SK-N-SH (cell line): ENCODE measurements at regions not wholly inside any gene's neighbourhood (a gene's known extent, or its start where the extent isn't known, plus 50 kb on each side); places are given as distances from the start of the nearest gene placed in this dataset.

ENCODE experiments used
- CTCF ChIA-PET: fragments of 300-600, 350-600 bp; formaldehyde crosslinking; extraction: SDS; loops from one replicate; lab custom pipeline; 2021; lab: Yijun Ruan, JAX
- POLR2A ChIA-PET: fragments of 350-600 bp; sonication (Branson Sonifier 250); formaldehyde crosslinking; extraction: SDS; loops from one replicate; lab custom pipeline; 2020; ENCODE audit warnings: antibody characterized with exemption, inconsistent platforms; lab: Yijun Ruan, JAX
- DNase-seq: peaks from one replicate; pipeline ENCODE4 v3.0.0; 2012
- H2AFZ ChIP-seq: fragments of 200-600 bp; sonication (generic); 2 replicates; pipeline ENCODE4 v1.8.1; 2016; ENCODE audit warnings: antibody characterized with exemption, mild to moderate bottlenecking, low read depth
- H3F3A ChIP-seq: fragments of 200-600 bp; sonication (generic); replicated peaks from 2 replicates; pipeline ENCODE3; 2016; ENCODE audit warnings: antibody characterized with exemption, mild to moderate bottlenecking; ENCODE audit not compliant: insufficient read depth
- H3K27ac ChIP-seq, 2 experiments: fragments of 200-500 bp in 1 of 2; fragments of 200-600 bp in 1 of 2; sonication (Bioruptor generic) in 1 of 2; sonication (generic), shearing (Covaris generic) in 1 of 2; 2 replicates each; pipeline versions ENCODE4 v1.5.1 to v1.6.1; 2014 to 2016; ENCODE audit warnings: low read depth in 2 of 2, inconsistent platforms in 1 of 2, low read length in 1 of 2, mild to moderate bottlenecking in 1 of 2, mixed read lengths in 1 of 2
- H3K27me3 ChIP-seq: fragments of 200-600 bp; sonication (generic), shearing (Covaris generic); 2 replicates; pipeline ENCODE4 v1.6.1; 2016; ENCODE audit warnings: mixed run types; ENCODE audit not compliant: insufficient read depth
- H3K36me3 ChIP-seq, 2 experiments: fragments of 200-500 bp in 1 of 2; fragments of 200-600 bp in 1 of 2; sonication (Bioruptor generic) in 1 of 2; sonication (generic) in 1 of 2; replicated peaks in 1 of 2; 2 replicates each; pipeline versions ENCODE3 to v1.5.1; 2014 to 2016; ENCODE audit warnings: low read length in 1 of 2, mild to moderate bottlenecking in 1 of 2; ENCODE audit not compliant: insufficient read depth in 2 of 2, control insufficient read depth in 1 of 2
- H3K4me1 ChIP-seq, 2 experiments: fragments of 200-500 bp in 1 of 2; fragments of 200-600 bp in 1 of 2; sonication (Bioruptor generic) in 1 of 2; sonication (generic), shearing (Covaris generic) in 1 of 2; 2 replicates each; pipeline versions ENCODE4 v1.5.1 to v1.6.1; 2014 to 2016; ENCODE audit warnings: low read depth in 1 of 2, low read length in 1 of 2, mixed run types in 1 of 2; ENCODE audit not compliant: insufficient read depth in 2 of 2, control insufficient read depth in 1 of 2
- H3K4me2 ChIP-seq: fragments of 200-600 bp; sonication (generic), shearing (Covaris generic); 2 replicates; pipeline ENCODE4 v1.6.1; 2017; ENCODE audit warnings: mixed run types
- H3K4me3 ChIP-seq, 2 experiments: fragments of 200-500 bp in 1 of 2; fragments of 200-600 bp in 1 of 2; sonication (Bioruptor generic) in 1 of 2; sonication (generic), shearing (Covaris generic) in 1 of 2; 2 replicates each; pipeline versions ENCODE4 v1.5.1 to v1.8.1; 2014 to 2016; ENCODE audit warnings: low read depth in 2 of 2, inconsistent platforms in 1 of 2, low read length in 1 of 2, mild to moderate bottlenecking in 1 of 2, mixed read lengths in 1 of 2, moderate library complexity in 1 of 2
- H3K79me2 ChIP-seq: fragments of 200-600 bp; sonication (generic); 2 replicates; pipeline ENCODE4 v1.8.1; 2017; ENCODE audit warnings: mild to moderate bottlenecking; ENCODE audit not compliant: insufficient read depth
- H3K9ac ChIP-seq: fragments of 200-600 bp; sonication (generic); 2 replicates; pipeline ENCODE4 v1.6.1; 2017; ENCODE audit warnings: mixed run types
- H3K9me2 ChIP-seq: fragments of 200-600 bp; sonication (generic); 2 replicates; pipeline ENCODE4 v1.6.1; 2017; ENCODE audit warnings: mixed run types
- H3K9me3 ChIP-seq: fragments of 200-600 bp; sonication (generic); 2 replicates; pipeline ENCODE4 v1.6.1; 2017; ENCODE audit warnings: mixed run types, mild to moderate bottlenecking, moderate library complexity
- H4K20me1 ChIP-seq: fragments of 200-600 bp; sonication (generic); 2 replicates; pipeline ENCODE4 v1.6.1; 2017; ENCODE audit warnings: mild to moderate bottlenecking, mixed run types; ENCODE audit not compliant: insufficient read depth
- CHD2 ChIP-seq: fragments of 150-350 bp; IDR thresholded peaks from 2 replicates; pipeline ENCODE4 v1.6.1; 2018; ENCODE audit warnings: low read length; ENCODE audit not compliant: partially characterized antibody
- ELF1 ChIP-seq: IDR thresholded peaks from 2 replicates; pipeline ENCODE4 v1.4.0; 2012
- EP300 ChIP-seq, 2 experiments: IDR thresholded peaks; 2 replicates each; pipeline versions ENCODE4 v1.4.0 to v1.6.1; 2012; ENCODE audit warnings: borderline replicate concordance in 1 of 2, low read depth in 1 of 2, low read length in 1 of 2
- FOSL2 ChIP-seq: IDR thresholded peaks from 2 replicates; pipeline ENCODE4 v1.4.0; 2012; ENCODE audit warnings: low read depth, mild to moderate bottlenecking, moderate library complexity, borderline replicate concordance
- GABPA ChIP-seq: IDR thresholded peaks from 2 replicates; pipeline ENCODE4 v1.4.0; 2012; ENCODE audit warnings: low read depth, mild to moderate bottlenecking
- GATA2 ChIP-seq: sonication (generic); formaldehyde crosslinking; IDR thresholded peaks from 2 replicates; pipeline ENCODE4 v1.5.0; 2020; ENCODE audit warnings: mild to moderate bottlenecking, missing genetic modification reagents
- IRF3 ChIP-seq: fragments of 150-350 bp; IDR thresholded peaks from 2 replicates; pipeline ENCODE4 v1.6.1; 2016; ENCODE audit warnings: mild to moderate bottlenecking, low read depth, low read length
- MAX ChIP-seq: IDR thresholded peaks from 2 replicates; pipeline ENCODE4 v1.4.0; 2012; ENCODE audit warnings: low read depth
- MXI1 ChIP-seq: IDR thresholded peaks from 2 replicates; pipeline ENCODE4 v1.6.1; 2012; ENCODE audit warnings: mild to moderate bottlenecking, low read depth, low read length, improper control_type of control experiment
- RAD21 ChIP-seq: IDR thresholded peaks from 2 replicates; pipeline ENCODE4 v1.6.1; 2012; ENCODE audit warnings: mild to moderate bottlenecking, low read length
- RCOR1 ChIP-seq: fragments of 150-350 bp; IDR thresholded peaks from 2 replicates; pipeline ENCODE4 v1.6.1; 2017; ENCODE audit warnings: antibody characterized with exemption, low read length
- SIN3A ChIP-seq: IDR thresholded peaks from 2 replicates; pipeline ENCODE4 v1.6.1; 2012; ENCODE audit warnings: low read depth, mild to moderate bottlenecking, low read length, moderate library complexity, borderline replicate concordance
- TAF1 ChIP-seq: IDR thresholded peaks from 2 replicates; pipeline ENCODE4 v1.6.1; 2012; ENCODE audit warnings: low read depth, mild to moderate bottlenecking, low read length, moderate library complexity, borderline replicate concordance
- TCF12 ChIP-seq: IDR thresholded peaks from 2 replicates; pipeline ENCODE4 v1.4.0; 2012
- USF1 ChIP-seq: IDR thresholded peaks from 2 replicates; pipeline ENCODE4 v1.4.0; 2012; ENCODE audit warnings: low read depth, borderline replicate concordance
- USF2 ChIP-seq: fragments of 150-350 bp; IDR thresholded peaks from 2 replicates; pipeline ENCODE4 v1.6.1; 2017; ENCODE audit warnings: antibody characterized with exemption, low read length, low read depth, borderline replicate concordance
- WGBS: methylation state at CpG from one replicate; pipeline ENCODE4 v1.1.6; 2017; ENCODE audit warnings: low lambda C conversion rate; 5-methylcytosine and 5-hydroxymethylcytosine counted together
- TF ChIP-seq, protein P1 (sequence below): IDR thresholded peaks from 2 replicates; pipeline ENCODE4 v1.4.0; 2012; ENCODE audit warnings: low read depth, borderline replicate concordance

- Histone ChIP-seq H3K9me2 (no peaks in the 10 kb centered on the region), H3K9me3 (no peaks in the 10 kb centered on the region), H4K20me1 (no peaks in the 10 kb centered on the region), H3K27me3 (no peaks in the 10 kb centered on the region), H3K27ac (no peak overlapping the region), H2AFZ (no peak overlapping the region), H3K4me2 (no peak overlapping the region)
- CTCF ChIA-PET, result interaction anchor here (1.3 kb wide), 1 partner anchor 101 kb away, joined by 3 read pairs; no protein-coding TSS in a partner anchor
- POLR2A ChIA-PET, result no interaction called here
- no peak for DNase-seq
- TF ChIP-seq, protein P1, sequence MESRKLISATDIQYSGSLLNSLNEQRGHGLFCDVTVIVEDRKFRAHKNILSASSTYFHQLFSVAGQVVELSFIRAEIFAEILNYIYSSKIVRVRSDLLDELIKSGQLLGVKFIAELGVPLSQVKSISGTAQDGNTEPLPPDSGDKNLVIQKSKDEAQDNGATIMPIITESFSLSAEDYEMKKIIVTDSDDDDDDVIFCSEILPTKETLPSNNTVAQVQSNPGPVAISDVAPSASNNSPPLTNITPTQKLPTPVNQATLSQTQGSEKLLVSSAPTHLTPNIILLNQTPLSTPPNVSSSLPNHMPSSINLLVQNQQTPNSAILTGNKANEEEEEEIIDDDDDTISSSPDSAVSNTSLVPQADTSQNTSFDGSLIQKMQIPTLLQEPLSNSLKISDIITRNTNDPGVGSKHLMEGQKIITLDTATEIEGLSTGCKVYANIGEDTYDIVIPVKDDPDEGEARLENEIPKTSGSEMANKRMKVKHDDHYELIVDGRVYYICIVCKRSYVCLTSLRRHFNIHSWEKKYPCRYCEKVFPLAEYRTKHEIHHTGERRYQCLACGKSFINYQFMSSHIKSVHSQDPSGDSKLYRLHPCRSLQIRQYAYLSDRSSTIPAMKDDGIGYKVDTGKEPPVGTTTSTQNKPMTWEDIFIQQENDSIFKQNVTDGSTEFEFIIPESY, result no peak
- no peak for TF ChIP-seq FOSL2
- no peak for TF ChIP-seq TCF12
- TF ChIP-seq GATA2 (CRISPR knock-in tag), result no peak
- TF ChIP-seq EP300 (IDR thresholded peaks at IDR 0.05; ENCODE audit: borderline replicate concordance in 1 of 2, low read depth in 1 of 2, low read length in 1 of 2), result no peak
- TF ChIP-seq USF1, result no peak
- no peak for TF ChIP-seq ELF1
- TF ChIP-seq MXI1, result no peak
- TF ChIP-seq SIN3A, result no peak
- no peak for TF ChIP-seq IRF3
- TF ChIP-seq CHD2, result no peak
- TF ChIP-seq TAF1, result no peak
- TF ChIP-seq MAX, result no peak
- no peak for TF ChIP-seq RAD21
- TF ChIP-seq, all 33 proteins: peak for 0
- no peak overlapping the region for H3K4me3 ChIP-seq
- peaks cover 4 to 10% of the 10 kb centered on the region in 2 experiments; a peak in 3 of 4 replicates for H3K4me1 ChIP-seq
- no peaks in the 10 kb centered on the region for H3K36me3 ChIP-seq
- 42% methylated on average over 2 of the region's 2 CpGs for WGBS
- no peaks in the 10 kb centered on the region for H3F3A ChIP-seq
- no peaks in the 10 kb centered on the region for H3K79me2 ChIP-seq
- no peak overlapping the region for H3K9ac ChIP-seq
Observed at GRCh38 chr4:15130441-15130840, 128.2 kb downstream of the CPEB2 start.

DNA sequence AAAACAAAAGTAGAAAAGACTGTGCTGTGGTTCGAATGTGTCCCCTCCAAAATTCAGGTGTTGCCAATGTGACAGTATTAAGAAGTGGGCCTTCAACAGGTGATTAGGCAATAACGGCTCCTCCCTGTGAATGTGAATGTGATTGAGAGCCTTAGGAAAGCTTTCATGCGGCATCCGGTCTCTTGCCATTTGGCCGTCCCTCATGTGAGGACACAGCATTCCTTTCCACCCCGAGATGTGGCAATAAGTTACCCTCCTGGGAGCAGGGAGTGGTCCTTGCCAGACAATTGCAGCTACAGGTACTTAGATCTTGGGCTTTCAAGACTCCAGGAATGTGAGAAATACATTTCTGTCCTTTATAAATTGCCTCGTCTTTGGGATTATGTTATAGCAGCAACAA is 129.3 kb downstream of the CPEB2 start:
- H3K9me2 ChIP-seq, result no peaks in the 10 kb centered on the region
- TF ChIP-seq GABPA, result no peak
- no peak for TF ChIP-seq RCOR1
- TF ChIP-seq SIN3A, result no peak
- no peak for TF ChIP-seq RAD21
- TF ChIP-seq GATA2 (CRISPR knock-in tag), result no peak
- no peak for TF ChIP-seq USF2
- H3K9ac ChIP-seq, result no peak overlapping the region
- H4K20me1 ChIP-seq, result no peaks in the 10 kb centered on the region
- 62% methylated on average over 7 of the region's 7 CpGs for WGBS
- H2AFZ ChIP-seq, result no peak overlapping the region
- H3K27me3 ChIP-seq, result no peaks in the 10 kb centered on the region
- no peaks in the 10 kb centered on the region for H3K79me2 ChIP-seq
- no peak overlapping the region for H3K4me3 ChIP-seq
- H3K9me3 ChIP-seq, result no peaks in the 10 kb centered on the region
- H3K4me2 ChIP-seq, result no peak overlapping the region
- H3K27ac ChIP-seq, result no peak overlapping the region
- no peaks in the 10 kb centered on the region for H3F3A ChIP-seq
- H3K4me1 ChIP-seq, result peaks cover 4 to 10% of the 10 kb centered on the region in 2 experiments; a peak in 3 of 4 replicates
- CTCF ChIA-PET, result interaction anchor here (1.3 kb wide), 1 partner anchor 99 kb away, joined by 3 read pairs; no protein-coding TSS in a partner anchor
- POLR2A ChIA-PET, result no interaction called here
- H3K36me3 ChIP-seq, result no peaks in the 10 kb centered on the region
- no peak for DNase-seq
